ENCODE measurements at regions not wholly inside any gene's neighbourhood (a gene's known extent, or its start where the extent isn't known, plus 50 kb on each side); places are given as distances from the start of the nearest gene placed in this dataset.
"Not testable (repeated sequence)": the region's sequence is repeated elsewhere in the genome, so short reads cannot be mapped to it uniquely, and the experiment has no call there.

- not testable (repeated sequence) for TF ChIP-seq POLR2A (IDR thresholded peaks at IDR 0.05; ENCODE audit: low read depth); CTCF (IDR thresholded peaks at IDR 0.05); EP300 (IDR thresholded peaks at IDR 0.05)
Observed at GRCh38 chr12:14215949-14216348, 149.5 kb upstream of the ATF7IP start.

Data from esophagus muscularis mucosa (tissue), 4 donors.